Lower leg skin (tissue), 3 donors: ENCODE measurements at regions not wholly inside any gene's neighbourhood (a gene's known extent, or its start where the extent isn't known, plus 50 kb on each side); places are given as distances from the start of the nearest gene placed in this dataset.

Experiments used
- POLR2A ChIP-seq, 2 donors: fragments of 450-650 bp; IDR thresholded peaks; one replicate each; pipeline ENCODE4 v1.6.1; 2016 to 2017; ENCODE audit warnings: antibody characterized with exemption in 2 of 2, mild to moderate bottlenecking in 1 of 2, moderate library complexity in 1 of 2
- TF ChIP-seq, protein P1 (sequence below), 3 donors: fragments of 450-650 bp; IDR thresholded peaks; one replicate each; pipeline ENCODE4 v1.5.1; 2016; ENCODE audit warnings: antibody characterized with exemption in 3 of 3, mild to moderate bottlenecking in 3 of 3, moderate library complexity in 2 of 3

DNA sequence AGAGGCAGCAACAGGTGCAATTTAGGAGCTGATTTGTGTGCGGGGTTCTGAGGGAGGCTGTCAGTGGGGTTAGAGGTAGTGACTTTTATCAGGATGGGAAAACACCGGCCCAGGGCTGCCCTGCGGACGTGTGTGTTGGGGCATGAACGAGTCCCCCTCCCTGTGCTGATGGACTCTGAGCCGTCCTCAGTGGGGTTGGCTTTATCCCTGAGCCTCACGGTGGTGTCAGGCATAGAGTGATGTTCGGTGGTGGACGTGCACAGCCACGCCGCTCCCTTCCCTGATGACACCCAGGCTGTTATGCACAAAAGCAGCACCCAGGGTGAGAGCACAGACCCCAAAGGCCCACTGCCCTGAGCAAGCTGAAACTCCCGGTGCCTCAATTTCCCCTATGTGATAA is 809.1 kb downstream of the BRD1 start:
- TF ChIP-seq, protein P1, sequence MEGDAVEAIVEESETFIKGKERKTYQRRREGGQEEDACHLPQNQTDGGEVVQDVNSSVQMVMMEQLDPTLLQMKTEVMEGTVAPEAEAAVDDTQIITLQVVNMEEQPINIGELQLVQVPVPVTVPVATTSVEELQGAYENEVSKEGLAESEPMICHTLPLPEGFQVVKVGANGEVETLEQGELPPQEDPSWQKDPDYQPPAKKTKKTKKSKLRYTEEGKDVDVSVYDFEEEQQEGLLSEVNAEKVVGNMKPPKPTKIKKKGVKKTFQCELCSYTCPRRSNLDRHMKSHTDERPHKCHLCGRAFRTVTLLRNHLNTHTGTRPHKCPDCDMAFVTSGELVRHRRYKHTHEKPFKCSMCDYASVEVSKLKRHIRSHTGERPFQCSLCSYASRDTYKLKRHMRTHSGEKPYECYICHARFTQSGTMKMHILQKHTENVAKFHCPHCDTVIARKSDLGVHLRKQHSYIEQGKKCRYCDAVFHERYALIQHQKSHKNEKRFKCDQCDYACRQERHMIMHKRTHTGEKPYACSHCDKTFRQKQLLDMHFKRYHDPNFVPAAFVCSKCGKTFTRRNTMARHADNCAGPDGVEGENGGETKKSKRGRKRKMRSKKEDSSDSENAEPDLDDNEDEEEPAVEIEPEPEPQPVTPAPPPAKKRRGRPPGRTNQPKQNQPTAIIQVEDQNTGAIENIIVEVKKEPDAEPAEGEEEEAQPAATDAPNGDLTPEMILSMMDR (IDR thresholded peaks at IDR 0.05): no peak
- TF ChIP-seq POLR2A (IDR thresholded peaks at IDR 0.05): no peak
